ENCODE measurements at regions not wholly inside any gene's neighbourhood (a gene's known extent, or its start where the extent isn't known, plus 50 kb on each side); places are given as distances from the start of the nearest gene placed in this dataset.
"Not testable (repeated sequence)": the region's sequence is repeated elsewhere in the genome, so short reads cannot be mapped to it uniquely, and the experiment has no call there.

DNA sequence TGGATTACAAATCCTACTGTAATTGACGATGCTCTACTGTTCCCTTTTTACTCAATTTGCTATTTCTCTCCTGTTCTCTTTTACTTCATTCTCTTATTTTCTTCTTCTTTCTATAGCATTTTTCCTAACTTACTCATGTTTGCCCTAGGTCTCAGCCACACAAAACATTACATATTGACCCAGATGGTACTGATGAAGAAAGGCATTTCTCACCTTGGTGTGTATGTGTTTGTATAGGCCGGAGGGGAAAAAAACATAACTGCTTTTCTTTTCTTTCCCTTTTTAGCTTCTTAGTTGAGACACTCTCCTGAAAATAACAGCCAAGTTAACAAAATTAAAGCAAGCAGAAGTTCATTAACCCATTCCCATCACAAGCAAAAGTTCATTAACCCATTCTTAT, 1019.8 kb upstream of the CDH18 start:
- no peaks in the 10 kb centered on the region for H3K36me3 ChIP-seq (ENCODE audit: control insufficient read depth in 2 of 2, insufficient read depth in 2 of 2, low read length in 1 of 2)
- no peak overlapping the region for H3K9ac ChIP-seq (ENCODE audit: control insufficient read depth, insufficient read depth, low read length)
- SMC1A ChIA-PET (ENCODE audit: uncharacterized antibody, unreplicated experiment) = no interaction called here
- intact Hi-C loops (cut with micrococcal nuclease; ENCODE audit: unreplicated experiment) = no loop called here
- in situ Hi-C loops (cut with MboI) = no loop called here
- H3K27ac ChIP-seq (ENCODE audit: control insufficient read depth, insufficient read depth) = no peak overlapping the region
- no peaks in the 10 kb centered on the region for H3K9me3 ChIP-seq (replicated peaks; ENCODE audit: control insufficient read depth, insufficient read depth, low read length)
- no peaks in the 10 kb centered on the region for H3K79me2 ChIP-seq (ENCODE audit: control insufficient read depth, insufficient read depth, low read length)
- TF ChIP-seq MTA2 (IDR thresholded peaks at IDR 0.05; ENCODE audit: low read depth) = no peak
- TF ChIP-seq SMARCA5 (IDR thresholded peaks at IDR 0.05) = no peak
- TF ChIP-seq ATF7 (IDR thresholded peaks at IDR 0.05; ENCODE audit: low read depth) = no peak
- TF ChIP-seq STAT1 (conservative IDR thresholded peaks at IDR 0.05) = no peak
- TF ChIP-seq SP1 (IDR thresholded peaks at IDR 0.05; ENCODE audit: low read depth, low read length) = no peak
- TF ChIP-seq SPI1 (IDR thresholded peaks at IDR 0.05; ENCODE audit: borderline replicate concordance, insufficient read depth, low read depth, low read length) = no peak
- TF ChIP-seq, protein P1, sequence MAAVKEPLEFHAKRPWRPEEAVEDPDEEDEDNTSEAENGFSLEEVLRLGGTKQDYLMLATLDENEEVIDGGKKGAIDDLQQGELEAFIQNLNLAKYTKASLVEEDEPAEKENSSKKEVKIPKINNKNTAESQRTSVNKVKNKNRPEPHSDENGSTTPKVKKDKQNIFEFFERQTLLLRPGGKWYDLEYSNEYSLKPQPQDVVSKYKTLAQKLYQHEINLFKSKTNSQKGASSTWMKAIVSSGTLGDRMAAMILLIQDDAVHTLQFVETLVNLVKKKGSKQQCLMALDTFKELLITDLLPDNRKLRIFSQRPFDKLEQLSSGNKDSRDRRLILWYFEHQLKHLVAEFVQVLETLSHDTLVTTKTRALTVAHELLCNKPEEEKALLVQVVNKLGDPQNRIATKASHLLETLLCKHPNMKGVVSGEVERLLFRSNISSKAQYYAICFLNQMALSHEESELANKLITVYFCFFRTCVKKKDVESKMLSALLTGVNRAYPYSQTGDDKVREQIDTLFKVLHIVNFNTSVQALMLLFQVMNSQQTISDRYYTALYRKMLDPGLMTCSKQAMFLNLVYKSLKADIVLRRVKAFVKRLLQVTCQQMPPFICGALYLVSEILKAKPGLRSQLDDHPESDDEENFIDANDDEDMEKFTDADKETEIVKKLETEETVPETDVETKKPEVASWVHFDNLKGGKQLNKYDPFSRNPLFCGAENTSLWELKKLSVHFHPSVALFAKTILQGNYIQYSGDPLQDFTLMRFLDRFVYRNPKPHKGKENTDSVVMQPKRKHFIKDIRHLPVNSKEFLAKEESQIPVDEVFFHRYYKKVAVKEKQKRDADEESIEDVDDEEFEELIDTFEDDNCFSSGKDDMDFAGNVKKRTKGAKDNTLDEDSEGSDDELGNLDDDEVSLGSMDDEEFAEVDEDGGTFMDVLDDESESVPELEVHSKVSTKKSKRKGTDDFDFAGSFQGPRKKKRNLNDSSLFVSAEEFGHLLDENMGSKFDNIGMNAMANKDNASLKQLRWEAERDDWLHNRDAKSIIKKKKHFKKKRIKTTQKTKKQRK (IDR thresholded peaks at IDR 0.05; ENCODE audit: low read depth, low read length) = no peak
- no peak for TF ChIP-seq LARP7 (IDR thresholded peaks at IDR 0.05)
- no peak for TF ChIP-seq BHLHE40 (IDR thresholded peaks at IDR 0.05; ENCODE audit: borderline replicate concordance in 1 of 2, low read depth in 2 of 2, low read length in 1 of 2)
- no peak for TF ChIP-seq NRF1 (conservative IDR thresholded peaks at IDR 0.05; ENCODE audit: low read depth, low read length)
- no peak for TF ChIP-seq ETV6 (conservative IDR thresholded peaks at IDR 0.05 in 1 of 2, IDR thresholded peaks at IDR 0.05 in 1 of 2; ENCODE audit: borderline replicate concordance in 1 of 2, low read depth in 1 of 2)
- TF ChIP-seq HDAC2 (IDR thresholded peaks at IDR 0.05) = no peak
- TF ChIP-seq, protein P2, sequence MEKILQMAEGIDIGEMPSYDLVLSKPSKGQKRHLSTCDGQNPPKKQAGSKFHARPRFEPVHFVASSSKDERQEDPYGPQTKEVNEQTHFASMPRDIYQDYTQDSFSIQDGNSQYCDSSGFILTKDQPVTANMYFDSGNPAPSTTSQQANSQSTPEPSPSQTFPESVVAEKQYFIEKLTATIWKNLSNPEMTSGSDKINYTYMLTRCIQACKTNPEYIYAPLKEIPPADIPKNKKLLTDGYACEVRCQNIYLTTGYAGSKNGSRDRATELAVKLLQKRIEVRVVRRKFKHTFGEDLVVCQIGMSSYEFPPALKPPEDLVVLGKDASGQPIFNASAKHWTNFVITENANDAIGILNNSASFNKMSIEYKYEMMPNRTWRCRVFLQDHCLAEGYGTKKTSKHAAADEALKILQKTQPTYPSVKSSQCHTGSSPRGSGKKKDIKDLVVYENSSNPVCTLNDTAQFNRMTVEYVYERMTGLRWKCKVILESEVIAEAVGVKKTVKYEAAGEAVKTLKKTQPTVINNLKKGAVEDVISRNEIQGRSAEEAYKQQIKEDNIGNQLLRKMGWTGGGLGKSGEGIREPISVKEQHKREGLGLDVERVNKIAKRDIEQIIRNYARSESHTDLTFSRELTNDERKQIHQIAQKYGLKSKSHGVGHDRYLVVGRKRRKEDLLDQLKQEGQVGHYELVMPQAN (conservative IDR thresholded peaks at IDR 0.05) = no peak
- TF ChIP-seq HDGF (IDR thresholded peaks at IDR 0.05) = no peak
- BruUV-seq (replicated peaks) = no TSS peak
- CTCF ChIA-PET = interaction anchor here (0.5 kb wide), 1 partner anchor 117 kb away, joined by 4 read pairs; no protein-coding TSS in a partner anchor
- ATAC-seq = no peak
- H2AFZ ChIP-seq (ENCODE audit: control insufficient read depth, low read depth, low read length) = no peak overlapping the region
- H3K27me3 ChIP-seq (replicated peaks in 1 of 2; ENCODE audit: control insufficient read depth in 2 of 2, insufficient read depth in 2 of 2, low read length in 1 of 2) = no peaks in the 10 kb centered on the region
- no peak overlapping the region for H3K4me2 ChIP-seq (ENCODE audit: control insufficient read depth, insufficient read depth)
- POLR2A ChIA-PET = no interaction called here
- FAIRE-seq = no peak
- H4K20me1 ChIP-seq (ENCODE audit: control insufficient read depth, insufficient read depth) = no peaks in the 10 kb centered on the region
- RAD21 ChIA-PET (ENCODE audit: unreplicated experiment) = no interaction called here
- no peak overlapping the region for H3K4me3 ChIP-seq
- no peak for DNase-seq (ENCODE audit: low read depth, low spot score)
- 56% methylated on average over 2 of the region's 2 CpGs for WGBS (ENCODE audit: insufficient coverage, insufficient replicate concordance, low lambda C conversion rate, missing lambda C conversion rate)
- H3K4me1 ChIP-seq (ENCODE audit: control insufficient read depth, insufficient read depth, low read length) = no peaks in the 10 kb centered on the region

DNA sequence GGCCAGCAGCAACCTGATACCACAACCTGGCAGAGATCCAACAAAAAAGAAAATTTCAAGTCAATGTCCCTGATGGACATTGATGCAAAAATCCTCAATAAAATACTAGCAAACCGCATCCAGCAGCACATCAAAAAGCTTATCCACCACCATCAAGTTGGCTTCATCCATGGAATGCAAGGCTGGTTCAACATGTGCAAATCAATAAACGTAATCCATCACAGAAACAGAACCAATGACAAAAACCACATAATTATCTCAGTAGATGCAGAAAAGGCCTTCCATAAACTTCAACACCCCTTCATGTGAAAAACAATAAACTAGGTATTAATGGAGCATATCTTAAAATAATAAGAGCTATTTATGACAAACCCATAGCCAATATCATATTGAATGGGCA, 1000.9 kb upstream of the CDH18 start:
- H3K9ac ChIP-seq (ENCODE audit: control insufficient read depth, insufficient read depth, low read length); POLR2A ChIA-PET; H2AFZ ChIP-seq (ENCODE audit: control insufficient read depth, low read depth, low read length); RAD21 ChIA-PET (ENCODE audit: unreplicated experiment); in situ Hi-C loops (cut with MboI); intact Hi-C loops (cut with micrococcal nuclease; ENCODE audit: unreplicated experiment); CTCF ChIA-PET; H4K20me1 ChIP-seq (ENCODE audit: control insufficient read depth, insufficient read depth); H3K79me2 ChIP-seq (ENCODE audit: control insufficient read depth, insufficient read depth, low read length); FAIRE-seq; H3K36me3 ChIP-seq (ENCODE audit: control insufficient read depth in 2 of 2, insufficient read depth in 2 of 2, low read length in 1 of 2); ATAC-seq; BruUV-seq (replicated peaks); H3K9me3 ChIP-seq (replicated peaks; ENCODE audit: control insufficient read depth, insufficient read depth, low read length); DNase-seq (ENCODE audit: low read depth, low spot score); H3K4me1 ChIP-seq (ENCODE audit: control insufficient read depth, insufficient read depth, low read length); H3K27ac ChIP-seq (ENCODE audit: control insufficient read depth, insufficient read depth); H3K4me3 ChIP-seq; H3K27me3 ChIP-seq (replicated peaks in 1 of 2; ENCODE audit: control insufficient read depth in 2 of 2, insufficient read depth in 2 of 2, low read length in 1 of 2); H3K4me2 ChIP-seq (ENCODE audit: control insufficient read depth, insufficient read depth): not testable (repeated sequence)
- SMC1A ChIA-PET (ENCODE audit: uncharacterized antibody, unreplicated experiment) = interaction anchor here (0.6 kb wide), 1 partner anchor 1024 kb away, joined by 3 read pairs; no protein-coding TSS in a partner anchor
- 4% methylated on average over 2 of the region's 2 CpGs for WGBS (ENCODE audit: insufficient coverage, insufficient replicate concordance, low lambda C conversion rate, missing lambda C conversion rate)

Data from GM12878 (cell line).